DND-41 (cell line): ENCODE measurements at regions not wholly inside any gene's neighbourhood (a gene's known extent, or its start where the extent isn't known, plus 50 kb on each side); places are given as distances from the start of the nearest gene placed in this dataset.

Experiments used
- EZH2 ChIP-seq: IDR thresholded peaks from 3 replicates; pipeline ENCODE4 v1.6.1; 2012; ENCODE audit warnings: borderline replicate concordance, low read depth, mild to moderate bottlenecking, moderate library complexity, low read length, inconsistent platforms; ENCODE audit not compliant: severe bottlenecking
- TF ChIP-seq, protein P1 (sequence below): IDR thresholded peaks from 2 replicates; pipeline ENCODE4 v1.5.1; 2012; ENCODE audit warnings: borderline replicate concordance, low read length, moderate library complexity, mild to moderate bottlenecking; ENCODE audit not compliant: poor library complexity, severe bottlenecking; ENCODE audit errors: extremely low read depth

DNA sequence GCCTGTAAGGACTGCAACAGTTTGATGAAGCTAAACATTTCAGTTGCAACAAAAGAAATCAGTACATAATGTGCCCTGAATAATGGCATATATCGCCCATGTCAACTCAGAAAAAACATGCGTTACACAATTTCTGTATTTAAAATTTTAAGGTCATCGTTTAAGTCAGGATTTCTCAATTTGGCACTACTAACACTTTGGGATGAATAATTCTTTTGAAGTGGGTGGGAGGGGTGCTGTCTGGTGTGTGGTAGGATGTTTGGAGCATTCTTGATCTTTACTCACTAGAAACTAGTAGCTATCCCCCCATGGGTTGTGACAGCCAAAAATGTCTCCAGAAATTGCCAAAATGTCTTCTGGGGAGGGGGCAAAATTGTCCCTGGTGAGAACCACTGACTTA, 50.7 kb upstream of the CNTNAP4 start:
- TF ChIP-seq, protein P1, sequence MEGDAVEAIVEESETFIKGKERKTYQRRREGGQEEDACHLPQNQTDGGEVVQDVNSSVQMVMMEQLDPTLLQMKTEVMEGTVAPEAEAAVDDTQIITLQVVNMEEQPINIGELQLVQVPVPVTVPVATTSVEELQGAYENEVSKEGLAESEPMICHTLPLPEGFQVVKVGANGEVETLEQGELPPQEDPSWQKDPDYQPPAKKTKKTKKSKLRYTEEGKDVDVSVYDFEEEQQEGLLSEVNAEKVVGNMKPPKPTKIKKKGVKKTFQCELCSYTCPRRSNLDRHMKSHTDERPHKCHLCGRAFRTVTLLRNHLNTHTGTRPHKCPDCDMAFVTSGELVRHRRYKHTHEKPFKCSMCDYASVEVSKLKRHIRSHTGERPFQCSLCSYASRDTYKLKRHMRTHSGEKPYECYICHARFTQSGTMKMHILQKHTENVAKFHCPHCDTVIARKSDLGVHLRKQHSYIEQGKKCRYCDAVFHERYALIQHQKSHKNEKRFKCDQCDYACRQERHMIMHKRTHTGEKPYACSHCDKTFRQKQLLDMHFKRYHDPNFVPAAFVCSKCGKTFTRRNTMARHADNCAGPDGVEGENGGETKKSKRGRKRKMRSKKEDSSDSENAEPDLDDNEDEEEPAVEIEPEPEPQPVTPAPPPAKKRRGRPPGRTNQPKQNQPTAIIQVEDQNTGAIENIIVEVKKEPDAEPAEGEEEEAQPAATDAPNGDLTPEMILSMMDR: no peak
- TF ChIP-seq EZH2: no peak
